GM12874 (cell line): ENCODE measurements at regions not wholly inside any gene's neighbourhood (a gene's known extent, or its start where the extent isn't known, plus 50 kb on each side); places are given as distances from the start of the nearest gene placed in this dataset.

ENCODE experiments used
- TF ChIP-seq, protein P1 (sequence below): IDR thresholded peaks from 2 replicates; pipeline ENCODE4 v1.5.1; 2011; ENCODE audit warnings: low read depth, mild to moderate bottlenecking, control low read depth, low read length, moderate library complexity; ENCODE audit not compliant: insufficient read depth

DNA sequence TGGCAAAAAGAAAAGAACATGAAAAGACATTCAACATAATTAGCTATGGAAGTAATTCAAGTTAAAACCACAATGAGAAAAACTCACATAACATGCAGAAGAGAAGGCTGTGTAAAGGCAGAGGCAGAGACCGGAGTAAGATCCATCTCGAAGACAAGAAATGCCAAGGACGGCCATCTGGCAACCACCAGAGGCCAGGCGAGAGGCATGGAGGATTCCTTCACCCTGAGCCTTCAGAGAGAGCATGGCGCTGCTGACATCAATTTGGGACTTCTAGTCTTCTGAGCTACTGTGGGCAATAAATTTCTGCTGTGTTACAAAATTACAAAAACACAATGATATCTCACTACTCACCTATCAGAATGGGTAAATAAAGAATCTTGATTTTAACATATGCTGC, 381.0 kb downstream of the TSHZ3 start:
- TF ChIP-seq, protein P1, sequence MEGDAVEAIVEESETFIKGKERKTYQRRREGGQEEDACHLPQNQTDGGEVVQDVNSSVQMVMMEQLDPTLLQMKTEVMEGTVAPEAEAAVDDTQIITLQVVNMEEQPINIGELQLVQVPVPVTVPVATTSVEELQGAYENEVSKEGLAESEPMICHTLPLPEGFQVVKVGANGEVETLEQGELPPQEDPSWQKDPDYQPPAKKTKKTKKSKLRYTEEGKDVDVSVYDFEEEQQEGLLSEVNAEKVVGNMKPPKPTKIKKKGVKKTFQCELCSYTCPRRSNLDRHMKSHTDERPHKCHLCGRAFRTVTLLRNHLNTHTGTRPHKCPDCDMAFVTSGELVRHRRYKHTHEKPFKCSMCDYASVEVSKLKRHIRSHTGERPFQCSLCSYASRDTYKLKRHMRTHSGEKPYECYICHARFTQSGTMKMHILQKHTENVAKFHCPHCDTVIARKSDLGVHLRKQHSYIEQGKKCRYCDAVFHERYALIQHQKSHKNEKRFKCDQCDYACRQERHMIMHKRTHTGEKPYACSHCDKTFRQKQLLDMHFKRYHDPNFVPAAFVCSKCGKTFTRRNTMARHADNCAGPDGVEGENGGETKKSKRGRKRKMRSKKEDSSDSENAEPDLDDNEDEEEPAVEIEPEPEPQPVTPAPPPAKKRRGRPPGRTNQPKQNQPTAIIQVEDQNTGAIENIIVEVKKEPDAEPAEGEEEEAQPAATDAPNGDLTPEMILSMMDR = no peak

DNA sequence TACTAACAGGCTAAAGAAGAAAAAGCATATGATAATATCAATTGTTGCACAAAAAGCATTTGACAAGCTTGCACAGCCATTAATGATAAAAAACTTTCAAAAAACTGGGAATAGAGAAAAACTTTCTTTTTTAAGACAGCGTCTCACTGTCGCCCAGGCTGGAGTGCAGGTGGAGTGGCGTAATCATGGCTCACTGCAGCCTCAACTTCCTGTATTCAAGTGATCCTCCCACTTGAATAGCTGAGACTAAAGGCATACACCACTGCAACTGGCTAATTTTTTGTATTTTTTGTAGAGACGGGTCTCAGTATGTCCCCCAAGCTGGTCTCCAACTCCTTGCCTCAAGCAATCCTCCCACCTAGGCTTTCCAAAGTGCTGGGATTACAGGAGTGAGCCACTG, 382.8 kb downstream of the TSHZ3 start:
- TF ChIP-seq, protein P1 = no peak

DNA sequence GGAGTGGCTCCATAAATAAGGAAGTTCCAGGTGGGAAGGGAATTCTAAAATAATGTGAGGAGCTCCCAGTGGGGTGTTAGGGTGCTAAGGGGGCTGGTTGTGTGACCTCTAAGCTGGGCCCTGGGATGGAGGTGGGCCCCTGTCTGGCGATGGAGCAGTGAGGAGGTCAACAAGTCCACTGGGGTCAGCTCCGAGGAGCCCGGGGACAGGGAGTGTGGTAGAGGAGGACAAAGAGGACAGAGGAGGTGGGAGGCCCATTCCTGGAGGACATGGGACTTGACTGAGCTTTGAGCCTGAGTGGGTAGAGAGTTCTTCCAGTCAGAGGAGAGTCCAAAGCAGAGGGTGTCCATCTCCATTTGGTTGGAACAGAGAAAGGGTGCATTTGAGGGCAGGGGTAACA, 390.2 kb downstream of the TSHZ3 start:
- TF ChIP-seq, protein P1 = no peak

DNA sequence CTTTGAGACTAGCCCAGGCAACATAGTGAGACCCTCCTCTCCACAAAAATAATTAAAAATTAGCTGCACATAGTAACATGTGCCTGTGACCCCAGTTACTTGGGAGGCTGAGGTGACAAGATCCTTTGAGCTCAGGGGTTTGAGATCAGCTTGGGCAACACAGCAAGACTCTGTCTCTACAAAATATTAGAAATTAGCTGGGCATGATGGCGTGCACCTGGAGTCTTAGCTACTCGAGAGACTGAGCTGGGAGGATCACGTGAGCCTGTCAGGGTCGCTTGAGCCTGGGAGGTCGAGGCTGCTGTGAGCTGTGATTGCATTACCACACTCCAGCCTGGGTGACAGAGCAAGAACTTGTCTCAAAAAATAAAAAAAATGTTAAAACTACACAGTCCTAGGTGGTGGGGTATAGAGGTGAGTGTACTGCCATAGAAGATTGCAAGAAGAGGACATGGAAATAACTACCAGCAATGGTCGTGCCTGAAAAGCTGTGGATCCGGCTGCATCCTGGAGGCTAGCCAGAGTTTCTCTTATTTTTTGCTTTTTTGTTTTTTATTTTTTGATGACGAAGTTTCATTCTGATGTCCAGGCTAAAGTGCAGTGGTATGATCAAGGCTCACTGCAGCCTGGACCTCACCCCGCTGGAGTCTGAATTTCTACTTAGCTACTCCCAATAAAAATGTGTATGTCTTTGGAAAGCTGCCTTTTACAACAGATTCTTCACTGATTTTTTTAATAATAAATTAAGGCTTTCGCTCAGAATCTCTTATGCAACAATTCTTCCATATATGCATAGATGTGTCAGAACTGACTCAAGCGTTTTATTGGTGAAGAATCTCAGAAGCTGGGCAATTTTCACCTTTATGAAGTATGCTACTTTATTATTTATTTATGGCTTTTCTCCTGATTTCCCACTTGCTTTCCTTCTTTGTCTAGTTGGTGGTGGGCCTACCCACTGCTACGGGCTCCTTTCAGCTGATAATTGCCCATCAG, 393.8 kb downstream of the TSHZ3 start:
- TF ChIP-seq, protein P1 = no peak

DNA sequence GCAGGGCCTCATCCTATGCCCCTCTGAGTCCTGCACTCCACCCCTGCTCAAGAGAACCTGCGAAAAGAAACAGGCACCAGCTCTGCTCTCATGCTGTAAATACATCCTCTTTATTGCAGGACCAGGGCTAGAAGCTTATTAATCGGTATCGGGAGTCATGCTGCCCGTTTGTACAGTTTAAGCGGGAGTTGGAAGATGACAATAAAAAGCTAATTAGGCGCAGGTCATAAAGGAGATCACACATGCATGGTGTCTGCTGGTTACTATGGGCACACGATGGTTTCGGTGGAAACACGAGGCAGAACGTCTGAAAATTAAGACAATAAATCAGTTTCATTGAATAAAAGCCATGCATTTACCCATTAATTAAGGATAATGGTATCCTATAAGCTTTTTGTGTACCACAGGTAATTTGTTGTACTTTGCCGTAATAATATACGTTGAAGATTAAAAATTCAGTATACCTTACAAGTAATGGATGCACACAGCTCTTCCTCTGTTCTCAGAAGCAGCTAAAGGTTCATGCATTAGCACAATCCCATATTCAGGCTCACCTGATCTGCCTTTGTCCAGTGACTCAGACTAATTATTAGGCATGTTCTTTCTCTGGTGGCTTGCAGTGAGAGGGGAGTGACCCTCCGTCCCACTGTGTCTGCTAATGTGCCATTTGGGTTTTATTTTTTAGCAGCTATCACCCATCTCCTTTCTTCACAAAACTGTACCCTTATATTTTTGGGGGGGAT, 406.0 kb downstream of the TSHZ3 start:
- TF ChIP-seq, protein P1 = no peak

DNA sequence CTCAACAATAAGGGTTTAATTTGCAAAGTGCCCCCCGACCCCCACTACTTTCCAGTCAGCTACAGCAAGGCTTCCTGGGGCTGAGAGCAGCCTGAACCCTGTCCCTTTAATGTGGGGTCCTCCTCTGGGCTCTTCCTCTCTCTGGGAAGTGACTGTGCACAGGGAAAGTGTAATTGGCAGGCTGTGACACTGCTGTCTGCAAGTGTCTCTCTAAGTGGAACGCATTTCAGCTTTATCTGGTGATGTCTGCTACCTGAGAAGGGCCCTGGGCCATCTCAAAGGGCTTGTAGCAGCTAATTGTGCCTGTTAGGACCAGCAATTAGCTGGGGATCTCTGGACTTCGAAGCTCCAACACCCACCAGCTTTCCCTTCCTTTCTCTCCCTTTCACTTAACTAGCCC, 406.6 kb downstream of the TSHZ3 start:
- TF ChIP-seq, protein P1 = no peak

DNA sequence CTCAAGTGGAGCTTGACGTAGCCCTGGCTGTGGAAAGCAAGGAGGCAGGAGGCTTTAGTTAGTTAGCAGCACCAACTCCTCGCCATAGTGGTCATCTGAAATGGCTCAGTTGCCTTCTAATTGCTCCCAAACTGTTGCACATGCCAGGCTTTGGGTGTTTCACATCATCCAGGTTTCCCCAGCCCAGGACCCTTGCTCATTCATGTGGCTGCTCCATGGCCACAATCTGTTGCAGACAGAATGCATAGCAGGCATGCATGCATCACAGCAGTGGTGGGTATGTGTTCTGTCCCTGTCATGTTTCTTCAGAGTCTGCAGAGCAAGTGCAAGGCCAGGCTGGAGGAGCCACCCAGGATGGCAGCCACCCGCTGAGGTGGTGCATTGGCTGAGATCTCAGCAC, 407.6 kb downstream of the TSHZ3 start:
- TF ChIP-seq, protein P1 = no peak
